GM20000 (cell line): ENCODE measurements at regions not wholly inside any gene's neighbourhood (a gene's known extent, or its start where the extent isn't known, plus 50 kb on each side); places are given as distances from the start of the nearest gene placed in this dataset.

Experiments used
- DNase-seq: peaks from one replicate; pipeline ENCODE4 v3.0.0; 2012; ENCODE audit warnings: low spot score
- CTCF ChIP-seq: IDR thresholded peaks from 2 replicates; pipeline ENCODE4 v1.5.1; 2012; ENCODE audit warnings: mild to moderate bottlenecking, control low read depth; ENCODE audit errors: extremely low read depth, missing control alignments

GRCh38 chrX:4708970-4709760, 995.7 kb upstream of the PRKX start:
- TF ChIP-seq CTCF = no peak
- no peak for DNase-seq

GRCh38 chrX:4706961-4707360, 993.5 kb upstream of the PRKX start:
- no peak for DNase-seq
- no peak for TF ChIP-seq CTCF

GRCh38 chrX:4690521-4690920, 977.1 kb upstream of the PRKX start:
- TF ChIP-seq CTCF = no peak
- DNase-seq = no peak

GRCh38 chrX:4682636-4683035, 969.2 kb upstream of the PRKX start:
- TF ChIP-seq CTCF = no peak
- no peak for DNase-seq

- no peak for TF ChIP-seq CTCF
These were observed 962.3 kb upstream of the PRKX start for GRCh38 chrX:4675686-4676300.

GRCh38 chrX:4674028-4674782, 960.8 kb upstream of the PRKX start:
- DNase-seq = no peak
- TF ChIP-seq CTCF = no peak

More at GRCh38 chrX:4675686-4676300, 962.3 kb upstream of the PRKX start:
- DNase-seq = no peak

- TF ChIP-seq CTCF = no peak
- DNase-seq = no peak
These were observed 957.9 kb upstream of the PRKX start for GRCh38 chrX:4671344-4671743.
